RWPE1 (cell line): ENCODE measurements at regions not wholly inside any gene's neighbourhood (a gene's known extent, or its start where the extent isn't known, plus 50 kb on each side); places are given as distances from the start of the nearest gene placed in this dataset.

Experiments
- CTCF ChIA-PET: fragments of 350-600 bp; sonication (Branson Sonifier 250); formaldehyde crosslinking; extraction: SDS; loops from one replicate; lab custom pipeline; 2021; lab: Yijun Ruan, JAX
- POLR2A ChIA-PET: fragments of 400-600 bp; formaldehyde crosslinking; extraction: SDS; loops from one replicate; lab custom pipeline; 2020; ENCODE audit warnings: antibody characterized with exemption; ENCODE audit not compliant: low non-redundant PET; lab: Yijun Ruan, JAX
- DNase-seq: peaks from one replicate; pipeline ENCODE4 v3.0.0; 2012; ENCODE audit warnings: low spot score
- H3K27ac ChIP-seq: fragments of 450-650 bp; 2 replicates; pipeline ENCODE4 v1.5.1; 2017
- TF ChIP-seq, protein P1 (sequence below): fragments of 450-650 bp; conservative IDR thresholded peaks from 2 replicates; pipeline ENCODE4 v1.5.1; 2017; ENCODE audit warnings: low read depth, mild to moderate bottlenecking

DNA sequence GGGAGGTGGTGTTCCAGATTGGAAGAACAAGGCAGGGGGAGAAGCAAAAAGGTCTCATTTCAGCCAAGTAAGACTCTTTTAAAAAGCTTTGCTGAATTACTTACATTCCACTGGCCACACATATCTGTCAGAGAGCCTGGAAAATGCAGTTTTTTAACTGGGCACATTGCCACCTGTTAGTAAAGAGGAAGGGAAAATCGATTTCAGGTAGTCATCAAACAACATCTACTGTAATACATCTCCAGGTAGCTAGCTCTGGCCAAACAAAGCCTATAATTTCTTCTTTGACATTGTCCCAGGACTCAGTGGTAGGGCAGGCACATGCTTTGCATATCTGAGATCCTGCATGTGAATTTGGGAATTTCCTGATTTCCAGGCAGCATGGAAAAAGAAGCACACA lies 480.7 kb upstream of the SUCLG2 start:
- POLR2A ChIA-PET, result no interaction called here
- CTCF ChIA-PET, result interaction anchor here (0.5 kb wide), 1 partner anchor 112 kb away, joined by 3 read pairs; no protein-coding TSS in a partner anchor
- no peak overlapping the region for H3K27ac ChIP-seq
- TF ChIP-seq, protein P1, sequence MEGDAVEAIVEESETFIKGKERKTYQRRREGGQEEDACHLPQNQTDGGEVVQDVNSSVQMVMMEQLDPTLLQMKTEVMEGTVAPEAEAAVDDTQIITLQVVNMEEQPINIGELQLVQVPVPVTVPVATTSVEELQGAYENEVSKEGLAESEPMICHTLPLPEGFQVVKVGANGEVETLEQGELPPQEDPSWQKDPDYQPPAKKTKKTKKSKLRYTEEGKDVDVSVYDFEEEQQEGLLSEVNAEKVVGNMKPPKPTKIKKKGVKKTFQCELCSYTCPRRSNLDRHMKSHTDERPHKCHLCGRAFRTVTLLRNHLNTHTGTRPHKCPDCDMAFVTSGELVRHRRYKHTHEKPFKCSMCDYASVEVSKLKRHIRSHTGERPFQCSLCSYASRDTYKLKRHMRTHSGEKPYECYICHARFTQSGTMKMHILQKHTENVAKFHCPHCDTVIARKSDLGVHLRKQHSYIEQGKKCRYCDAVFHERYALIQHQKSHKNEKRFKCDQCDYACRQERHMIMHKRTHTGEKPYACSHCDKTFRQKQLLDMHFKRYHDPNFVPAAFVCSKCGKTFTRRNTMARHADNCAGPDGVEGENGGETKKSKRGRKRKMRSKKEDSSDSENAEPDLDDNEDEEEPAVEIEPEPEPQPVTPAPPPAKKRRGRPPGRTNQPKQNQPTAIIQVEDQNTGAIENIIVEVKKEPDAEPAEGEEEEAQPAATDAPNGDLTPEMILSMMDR, result no peak
- DNase-seq, result no peak

DNA sequence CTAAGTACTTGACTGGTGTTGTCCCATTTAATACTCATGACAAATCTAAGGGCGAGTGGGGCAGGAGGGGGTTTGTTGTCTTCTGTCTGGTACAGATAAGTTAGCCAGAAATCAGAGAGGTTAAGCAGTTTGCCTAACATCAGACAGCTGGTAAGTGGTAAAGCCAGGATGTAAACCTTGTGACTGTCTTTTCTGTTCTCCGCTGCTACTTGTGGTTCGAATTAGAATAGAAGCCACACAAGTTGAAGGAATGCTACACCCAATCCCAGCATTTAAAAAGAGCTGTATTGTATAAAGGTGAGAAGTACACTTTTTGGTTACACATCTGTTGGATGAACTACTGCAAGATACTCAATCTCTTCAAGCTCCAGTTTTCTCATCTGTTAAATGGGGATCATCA lies 474.7 kb upstream of the SUCLG2 start:
- ChIA-PET CTCF (no interaction called here), POLR2A (no interaction called here)

DNA sequence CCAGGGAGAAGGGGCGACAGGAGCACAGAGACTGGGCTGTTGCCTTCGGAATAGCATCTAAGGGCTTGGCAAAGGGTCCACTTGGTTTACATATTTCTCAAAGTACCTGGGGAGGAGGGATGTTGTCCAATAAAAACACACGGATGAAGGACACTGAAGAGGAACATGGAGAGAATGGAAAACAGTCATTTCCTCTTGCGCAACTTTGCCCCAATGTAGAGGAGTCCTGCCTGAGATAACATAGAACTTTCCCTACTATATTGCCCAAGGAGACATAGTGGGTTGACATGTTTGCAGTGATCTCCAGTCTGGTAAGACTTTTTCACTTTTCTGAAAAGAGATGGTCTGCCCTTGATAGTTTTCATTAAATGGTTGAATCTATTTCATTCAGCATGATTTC lies 468.8 kb upstream of the SUCLG2 start:
- POLR2A ChIA-PET, result no interaction called here
- H3K27ac ChIP-seq, result no peak overlapping the region
- TF ChIP-seq, protein P1, result no peak
- DNase-seq, result no peak
- CTCF ChIA-PET, result interaction anchor here (0.7 kb wide), 1 partner anchor 28 kb away, joined by 3 read pairs; no protein-coding TSS in a partner anchor

More for the DNA sequence above, 474.7 kb upstream of the SUCLG2 start:
- TF ChIP-seq, protein P1, result no peak
- H3K27ac ChIP-seq, result no peak overlapping the region
- no peak for DNase-seq

DNA sequence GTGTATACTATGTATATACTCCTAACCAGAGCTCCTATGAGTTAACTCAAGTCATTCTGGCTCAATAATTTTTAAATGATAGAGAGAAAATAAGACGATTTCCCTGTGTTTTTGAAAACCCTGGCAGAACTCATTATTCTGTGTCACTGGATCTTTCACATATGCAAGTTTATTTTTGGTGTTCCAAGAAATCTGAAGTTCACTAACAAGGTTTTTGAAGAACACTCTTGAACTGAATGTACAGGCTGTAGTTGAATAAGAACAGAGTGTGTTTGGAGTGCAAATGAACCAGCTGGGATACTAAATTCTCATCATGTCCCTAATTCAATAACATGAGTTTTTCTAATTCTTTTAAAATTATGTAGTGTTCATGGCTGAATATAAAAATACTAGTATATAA lies 466.9 kb upstream of the SUCLG2 start:
- TF ChIP-seq, protein P1, result no peak
- ChIA-PET CTCF (no interaction called here), POLR2A (no interaction called here)
- no peak for DNase-seq
- H3K27ac ChIP-seq, result no peak overlapping the region

DNA sequence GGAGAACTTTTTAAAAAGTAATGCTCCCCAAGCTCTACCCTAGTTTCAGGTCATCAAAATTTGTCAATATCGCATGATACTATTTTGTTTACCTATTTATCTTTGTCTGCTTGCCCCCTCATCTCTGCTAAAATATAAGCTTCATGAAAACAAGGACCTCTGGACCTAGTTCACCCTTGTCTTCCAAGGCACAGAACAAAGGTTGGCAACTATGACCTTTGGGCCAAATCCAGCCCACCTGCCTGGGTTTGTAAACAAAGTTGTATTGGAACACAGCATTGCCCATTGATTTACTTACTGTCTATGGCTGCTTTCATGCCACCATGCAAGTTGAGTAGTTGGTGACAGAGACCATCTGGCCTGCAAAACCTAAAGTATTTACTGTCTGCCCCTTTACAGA lies 462.2 kb upstream of the SUCLG2 start:
- CTCF ChIA-PET, result interaction anchor here (0.8 kb wide), 1 partner anchor 10 kb away, joined by 3 read pairs; no protein-coding TSS in a partner anchor
- TF ChIP-seq, protein P1, result no peak
- DNase-seq, result no peak
- H3K27ac ChIP-seq, result no peak overlapping the region
- POLR2A ChIA-PET, result no interaction called here

DNA sequence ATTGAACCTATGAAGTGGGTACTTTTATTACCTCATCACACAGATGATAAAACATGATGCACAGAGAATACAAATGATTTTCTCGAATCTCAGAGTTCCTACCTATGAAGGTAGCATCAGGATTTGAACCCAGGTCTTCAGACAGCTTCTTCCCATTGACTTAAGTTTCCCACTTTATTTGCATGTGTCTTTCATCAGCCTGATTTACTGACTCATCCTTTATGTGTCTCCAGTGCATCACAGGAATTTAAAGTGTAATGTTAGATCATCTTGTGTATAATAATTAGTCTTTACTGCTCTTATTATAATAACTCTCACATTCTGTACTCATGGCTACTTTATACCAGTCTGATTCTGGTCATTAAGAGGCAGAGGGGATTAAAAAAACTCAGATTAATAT lies 449.4 kb upstream of the SUCLG2 start:
- H3K27ac ChIP-seq, result no peak overlapping the region
- DNase-seq, result no peak
- POLR2A ChIA-PET, result no interaction called here
- TF ChIP-seq, protein P1, result no peak
- CTCF ChIA-PET, result no interaction called here
